WTC11 (cell line): ENCODE measurements at regions not wholly inside any gene's neighbourhood (a gene's known extent, or its start where the extent isn't known, plus 50 kb on each side); places are given as distances from the start of the nearest gene placed in this dataset.

Experiments
- ATAC-seq: fragments of 200-7000 bp; cut with Tn5 transposase; 2 replicates; pipeline ENCODE4 v1.10.0; 2021; ENCODE audit warnings: mild to moderate bottlenecking, moderate library complexity
- CTCF ChIA-PET: fragments of 300-600 bp; sonication (Branson Sonifier 250); formaldehyde crosslinking; loops from one replicate; lab custom pipeline; 2021; ENCODE audit warnings: antibody characterized with exemption; lab: Charles Lee
- POLR2A ChIA-PET: fragments of 350-600 bp; sonication (Branson Sonifier 250); formaldehyde crosslinking; loops from one replicate; lab custom pipeline; 2021; ENCODE audit warnings: antibody characterized with exemption; lab: Charles Lee
- DNase-seq: peaks from one replicate; pipeline ENCODE4 v3.0.0; 2021; ENCODE audit warnings: low spot score
- H3K27ac Mint-ChIP-seq: 2 replicates; pipeline ENCODE4 v1.8.0; 2021; ENCODE audit warnings: mixed read lengths
- H3K27me3 Mint-ChIP-seq: 2 replicates; pipeline ENCODE4 v1.8.0; 2021; ENCODE audit warnings: low read depth, mild to moderate bottlenecking, moderate library complexity, mixed read lengths
- H3K36me3 Mint-ChIP-seq: 2 replicates; pipeline ENCODE4 v1.8.0; 2021; ENCODE audit warnings: mixed read lengths
- H3K4me1 Mint-ChIP-seq: 2 replicates; pipeline ENCODE4 v1.8.0; 2022; ENCODE audit warnings: mixed read lengths
- H3K4me3 Mint-ChIP-seq: 2 replicates; pipeline ENCODE4 v1.8.0; 2021; ENCODE audit warnings: mild to moderate bottlenecking, moderate library complexity, mixed read lengths
- H3K9me3 Mint-ChIP-seq: 2 replicates; pipeline ENCODE4 v1.8.0; 2021; ENCODE audit warnings: mixed read lengths
- ARID4B ChIP-seq: sonication (generic); formaldehyde crosslinking; IDR thresholded peaks from 2 replicates; pipeline ENCODE4 v1.8.0; 2023; ENCODE audit warnings: missing genetic modification reagents, mild to moderate bottlenecking, borderline replicate concordance
- ATF2 ChIP-seq: sonication (generic); formaldehyde crosslinking; IDR thresholded peaks from 2 replicates; pipeline ENCODE4 v1.8.1; 2022; ENCODE audit warnings: low read depth, missing genetic modification reagents, borderline replicate concordance
- ATF3 ChIP-seq: sonication (generic); formaldehyde crosslinking; conservative IDR thresholded peaks from 2 replicates; pipeline ENCODE4 v1.8.1; 2022; ENCODE audit warnings: mild to moderate bottlenecking, missing genetic modification reagents
- CTCF ChIP-seq: fragments of 200-600 bp; IDR thresholded peaks from 2 replicates; pipeline ENCODE4 v1.8.0; 2022; ENCODE audit warnings: antibody characterized with exemption
- E2F4 ChIP-seq: sonication (generic); formaldehyde crosslinking; IDR thresholded peaks from 2 replicates; pipeline ENCODE4 v1.8.1; 2022; ENCODE audit warnings: low read depth, mild to moderate bottlenecking, moderate library complexity, missing genetic modification reagents, borderline replicate concordance
- E2F5 ChIP-seq: sonication (generic); formaldehyde crosslinking; IDR thresholded peaks from 2 replicates; pipeline ENCODE4 v1.8.1; 2022; ENCODE audit warnings: mild to moderate bottlenecking, moderate library complexity, missing genetic modification reagents
- FOXJ3 ChIP-seq: sonication (generic); formaldehyde crosslinking; IDR thresholded peaks from 2 replicates; pipeline ENCODE4 v1.9.0; 2021; ENCODE audit warnings: missing genetic modification reagents, mild to moderate bottlenecking, borderline replicate concordance
- GABPB1 ChIP-seq: sonication (generic); formaldehyde crosslinking; IDR thresholded peaks from 2 replicates; pipeline ENCODE4 v1.8.1; 2023; ENCODE audit warnings: mild to moderate bottlenecking, missing genetic modification reagents
- GTF2I ChIP-seq: fragments of 250-450 bp; sonication (Bioruptor Pico); conservative IDR thresholded peaks from 2 replicates; pipeline ENCODE4 v1.4.0; 2021; ENCODE audit warnings: mild to moderate bottlenecking
- JAZF1 ChIP-seq: fragments of 250-450 bp; sonication (Bioruptor Pico); IDR thresholded peaks from 2 replicates; pipeline ENCODE4 v1.9.0; 2021; ENCODE audit warnings: moderate library complexity, mild to moderate bottlenecking, inconsistent platforms
- JUN ChIP-seq: sonication (generic); formaldehyde crosslinking; IDR thresholded peaks from 2 replicates; pipeline ENCODE4 v1.8.0; 2023; ENCODE audit warnings: mild to moderate bottlenecking, missing genetic modification reagents
- MXD4 ChIP-seq: fragments of 250-450 bp; sonication (Bioruptor Pico); IDR thresholded peaks from 2 replicates; pipeline ENCODE4 v1.8.0; 2021; ENCODE audit warnings: mild to moderate bottlenecking, moderate library complexity, borderline replicate concordance
- NFE2L1 ChIP-seq: sonication (generic); formaldehyde crosslinking; IDR thresholded peaks from 2 replicates; pipeline ENCODE4 v1.8.1; 2023; ENCODE audit warnings: missing genetic modification reagents
- NFYB ChIP-seq: sonication (generic); formaldehyde crosslinking; conservative IDR thresholded peaks from 2 replicates; pipeline ENCODE4 v1.8.0; 2022; ENCODE audit warnings: low read depth, missing genetic modification reagents
- NR1H2 ChIP-seq: sonication (generic); formaldehyde crosslinking; IDR thresholded peaks from 2 replicates; pipeline ENCODE4 v1.9.0; 2021; ENCODE audit warnings: mild to moderate bottlenecking, moderate library complexity, missing genetic modification reagents
- NR2C2 ChIP-seq: sonication (generic); formaldehyde crosslinking; IDR thresholded peaks from 2 replicates; pipeline ENCODE4 v1.8.0; 2022; ENCODE audit warnings: mild to moderate bottlenecking, missing genetic modification reagents
- PREB ChIP-seq: sonication (generic); formaldehyde crosslinking; IDR thresholded peaks from 2 replicates; pipeline ENCODE4 v1.8.1; 2022; ENCODE audit warnings: mild to moderate bottlenecking, missing genetic modification reagents, moderate library complexity, borderline replicate concordance
- SMAD4 ChIP-seq: sonication (generic); formaldehyde crosslinking; IDR thresholded peaks from 2 replicates; pipeline ENCODE4 v1.8.0; 2022; ENCODE audit warnings: mild to moderate bottlenecking, missing genetic modification reagents
- SP1 ChIP-seq: sonication (generic); formaldehyde crosslinking; conservative IDR thresholded peaks from 2 replicates; pipeline ENCODE4 v1.8.1; 2022; ENCODE audit warnings: missing genetic modification reagents
- TEAD1 ChIP-seq: sonication (generic); formaldehyde crosslinking; IDR thresholded peaks from 2 replicates; pipeline ENCODE4 v1.8.0; 2022; ENCODE audit warnings: mild to moderate bottlenecking, missing genetic modification reagents
- USF2 ChIP-seq: sonication (generic); formaldehyde crosslinking; IDR thresholded peaks from 2 replicates; pipeline ENCODE4 v1.8.1; 2023; ENCODE audit warnings: mild to moderate bottlenecking, missing genetic modification reagents, moderate library complexity
- ZBTB43 ChIP-seq: sonication (generic); formaldehyde crosslinking; IDR thresholded peaks from 2 replicates; pipeline ENCODE4 v1.8.1; 2023; ENCODE audit warnings: mild to moderate bottlenecking, missing genetic modification reagents
- ZNF219 ChIP-seq: sonication (generic); formaldehyde crosslinking; IDR thresholded peaks from 2 replicates; pipeline ENCODE4 v1.8.0; 2023; ENCODE audit warnings: missing genetic modification reagents, mild to moderate bottlenecking, borderline replicate concordance
- ZNF416 ChIP-seq: fragments of 250-450 bp; sonication (Bioruptor Pico); IDR thresholded peaks from 2 replicates; pipeline ENCODE4 v1.9.0; 2021; ENCODE audit warnings: mild to moderate bottlenecking, inconsistent platforms

- Mint-ChIP-seq H3K36me3 (no peaks in the 10 kb centered on the region), H3K9me3 (peaks cover 5% of the 10 kb centered on the region), H3K4me3 (no peak overlapping the region), H3K4me1 (no peaks in the 10 kb centered on the region), H3K27ac (no peak overlapping the region), H3K27me3 (no peaks in the 10 kb centered on the region)
- no peak for ATAC-seq
- ChIA-PET POLR2A (no interaction called here), CTCF (no interaction called here)
- TF ChIP-seq JAZF1 (CRISPR knock-in tag): no peak
- TF ChIP-seq ZBTB43 (CRISPR knock-in tag): no peak
- TF ChIP-seq ZNF416 (CRISPR knock-in tag): no peak
- no peak for TF ChIP-seq SP1 (CRISPR knock-in tag)
- TF ChIP-seq NFE2L1 (CRISPR knock-in tag): no peak
- no peak for TF ChIP-seq E2F4 (CRISPR knock-in tag)
- TF ChIP-seq NFYB: no peak
- TF ChIP-seq ZNF219 (CRISPR knock-in tag): no peak
- no peak for TF ChIP-seq NR2C2 (CRISPR knock-in tag)
- no peak for TF ChIP-seq JUN (CRISPR knock-in tag)
- TF ChIP-seq GTF2I (CRISPR knock-in tag): no peak
- no peak for TF ChIP-seq MXD4 (CRISPR knock-in tag)
- no peak for TF ChIP-seq FOXJ3 (CRISPR knock-in tag)
- no peak for TF ChIP-seq ATF3 (CRISPR knock-in tag)
- no peak for TF ChIP-seq ARID4B (CRISPR knock-in tag)
- no peak for TF ChIP-seq USF2
- no peak for TF ChIP-seq TEAD1 (CRISPR knock-in tag)
- DNase-seq: no peak
Observed at GRCh38 chr5:29744618-29745017, 1448.9 kb upstream of the CDH6 start.

- DNase-seq (no peak), ATAC-seq (peak; percentile 53)
- Mint-ChIP-seq H3K4me3 (no peak overlapping the region), H3K9me3 (peaks cover 3% of the 10 kb centered on the region; the same call in 1 of the 2 replicates), H3K27ac (no peak overlapping the region), H3K27me3 (no peaks in the 10 kb centered on the region; the same call in 1 of the 2 replicates), H3K4me1 (no peaks in the 10 kb centered on the region)
- CTCF ChIA-PET: no interaction called here
- no peak for TF ChIP-seq NR1H2 (CRISPR knock-in tag)
- no peak for TF ChIP-seq SMAD4
- TF ChIP-seq E2F5 (CRISPR knock-in tag): no peak
- no peak for TF ChIP-seq CTCF
- TF ChIP-seq PREB (CRISPR knock-in tag): no peak
- no peak for TF ChIP-seq ATF2 (CRISPR knock-in tag)
- no peak for TF ChIP-seq GABPB1 (CRISPR knock-in tag)
- TF ChIP-seq, all 79 proteins: peak for 0
- POLR2A ChIA-PET: no interaction called here
- no peaks in the 10 kb centered on the region for H3K36me3 Mint-ChIP-seq
Observed at GRCh38 chr5:29720954-29721353, 1472.5 kb upstream of the CDH6 start.
